HG03354 (cell line): ENCODE measurements at regions not wholly inside any gene's neighbourhood (a gene's known extent, or its start where the extent isn't known, plus 50 kb on each side); places are given as distances from the start of the nearest gene placed in this dataset.
A peak's percentile ranks its signal among the peaks of the same experiment; 100 is the strongest.

Experiments used
- ATAC-seq: cut with Tn5 transposase; IDR thresholded peaks from one replicate; pipeline ENCODE4 v1.9.1; 2021; ENCODE audit warnings: mild to moderate bottlenecking; ENCODE audit not compliant: unreplicated experiment, poor library complexity, severe bottlenecking

DNA sequence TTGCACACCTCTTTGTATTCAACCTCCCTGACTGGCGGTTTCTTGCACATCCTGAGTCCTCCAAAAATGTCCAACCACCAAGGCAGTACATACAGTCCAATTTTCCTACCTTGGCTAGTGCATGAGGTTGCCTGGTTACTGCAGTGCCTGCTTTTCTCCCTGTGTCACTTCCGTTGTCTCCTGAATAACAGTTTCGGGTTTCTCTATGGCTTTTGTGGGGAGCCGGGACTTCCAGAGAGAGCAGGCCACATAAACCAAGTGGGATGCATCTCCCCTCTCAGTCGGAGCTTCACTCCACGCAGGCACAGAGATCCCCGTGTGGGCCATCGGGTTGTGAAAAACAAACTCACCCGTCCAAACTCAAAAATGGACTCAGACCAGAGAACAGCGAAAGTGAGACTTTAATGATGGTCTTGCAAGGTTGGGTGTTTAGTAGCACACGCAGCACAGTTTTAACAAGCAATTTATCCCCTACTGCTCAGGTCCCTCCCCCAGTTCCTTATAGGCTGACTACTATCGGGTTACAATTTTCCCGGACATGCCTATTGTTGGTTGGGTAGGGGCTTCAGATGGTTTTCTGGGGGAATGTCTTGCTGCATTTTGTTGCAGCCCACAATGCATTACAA, 173.1 kb downstream of the POU4F1 start:
- no peak for ATAC-seq

DNA sequence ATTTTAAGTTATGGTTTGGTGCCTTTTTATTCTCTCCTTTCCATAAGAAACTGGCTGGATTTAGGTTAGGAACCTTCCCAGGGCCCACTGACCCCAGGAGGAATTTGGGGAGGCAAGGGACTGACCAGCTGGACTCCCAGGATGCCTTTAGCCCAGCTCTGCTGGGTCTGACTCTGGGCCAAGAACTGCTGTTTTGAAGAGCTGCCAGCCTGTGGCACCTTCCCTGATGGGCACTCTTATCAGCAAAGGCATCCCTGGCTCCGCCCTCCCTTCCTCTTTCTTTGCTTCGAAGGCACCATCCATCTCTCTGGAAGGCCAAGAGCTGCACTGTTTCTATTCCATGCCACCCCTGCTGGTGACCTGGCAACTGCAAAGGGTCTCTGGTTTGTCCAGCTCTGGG, 174.7 kb downstream of the POU4F1 start:
- no peak for ATAC-seq

DNA sequence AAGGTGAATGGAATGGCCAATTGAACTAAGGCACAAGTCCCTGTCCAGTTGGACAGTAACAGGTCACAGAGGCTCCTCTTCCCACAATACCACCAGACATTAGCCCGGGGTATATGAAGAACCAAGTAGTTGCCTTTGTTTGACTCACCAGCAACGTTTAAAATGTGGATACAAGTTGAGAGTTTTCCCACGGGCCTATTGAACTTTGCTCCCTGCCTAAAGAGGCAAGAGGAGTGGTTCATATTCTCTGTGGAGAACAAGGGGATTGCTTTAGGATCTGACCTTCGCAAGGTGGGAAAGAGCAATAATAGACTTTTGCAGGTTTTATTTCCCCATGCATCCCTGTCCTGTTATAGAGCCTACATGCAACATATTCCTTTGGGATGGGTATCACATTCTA, 177.2 kb downstream of the POU4F1 start:
- ATAC-seq: no peak

DNA sequence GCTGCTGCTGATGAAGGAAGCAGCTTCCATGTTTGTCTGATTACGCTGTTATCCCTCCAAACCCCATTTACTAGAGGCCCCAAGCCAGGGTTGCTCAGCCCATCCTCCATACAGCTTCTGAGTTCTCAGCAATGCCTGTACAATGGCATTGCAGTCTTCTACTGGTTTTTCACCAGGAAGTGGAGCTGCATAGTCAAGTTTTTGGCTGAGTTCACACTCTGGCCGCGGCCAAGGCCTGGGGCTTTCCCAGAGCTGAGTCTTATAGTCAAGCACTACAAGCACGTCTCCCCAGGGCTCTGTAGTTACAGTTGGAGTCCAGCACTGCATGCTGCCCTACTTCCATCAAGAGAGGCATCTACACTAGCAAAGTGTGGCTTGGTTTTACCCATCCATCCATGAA, 182.5 kb downstream of the POU4F1 start:
- ATAC-seq: no peak

DNA sequence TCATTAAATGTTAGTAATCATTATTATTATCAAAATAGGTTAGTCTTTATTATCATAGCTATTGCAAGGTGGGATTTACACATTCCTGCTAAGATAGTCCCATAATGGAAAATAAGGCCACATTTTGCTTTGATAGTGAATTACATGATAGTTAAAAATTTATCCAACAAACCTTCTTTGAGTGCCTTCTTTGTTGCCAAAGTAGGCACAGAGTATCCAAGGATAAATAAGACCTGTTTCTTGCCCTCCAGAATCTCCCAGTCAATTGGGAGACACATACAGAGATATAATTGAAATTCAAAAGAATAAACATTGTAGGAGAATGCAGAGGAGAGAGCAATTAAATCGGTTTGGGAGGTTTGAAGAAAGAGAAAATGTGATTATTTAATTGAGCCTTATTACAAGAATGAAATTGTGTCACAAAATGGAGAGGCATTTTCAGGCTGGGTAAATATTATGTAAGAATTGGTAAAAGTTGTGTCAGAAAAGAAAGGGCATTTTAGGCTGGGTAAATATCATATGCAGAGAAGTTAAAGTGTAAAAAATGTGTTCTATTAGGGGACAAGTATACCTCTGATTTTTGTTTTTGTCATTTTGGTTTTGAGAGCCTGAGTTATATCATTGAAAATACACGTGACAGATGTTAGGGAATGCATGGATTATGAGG, 189.3 kb downstream of the POU4F1 start:
- ATAC-seq: no peak

DNA sequence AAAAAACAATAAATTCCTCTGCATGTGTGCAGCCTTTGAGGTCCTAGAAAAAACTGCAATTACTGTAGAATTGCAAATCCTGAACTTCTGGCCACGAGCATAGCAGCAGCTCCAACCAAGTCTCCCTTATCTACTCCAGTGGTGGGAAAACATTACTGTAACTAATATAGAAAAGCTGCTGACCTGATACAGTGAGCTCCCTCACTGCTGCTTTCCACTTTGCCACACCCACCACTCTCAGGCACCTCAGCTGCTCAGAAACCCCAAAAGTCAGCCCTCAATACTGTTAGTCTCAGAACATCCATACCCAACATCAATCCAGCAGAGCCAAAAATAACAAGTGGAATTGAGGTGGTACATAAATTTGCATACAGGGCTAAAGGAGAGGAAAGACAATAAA, 192.5 kb downstream of the POU4F1 start:
- no peak for ATAC-seq

DNA sequence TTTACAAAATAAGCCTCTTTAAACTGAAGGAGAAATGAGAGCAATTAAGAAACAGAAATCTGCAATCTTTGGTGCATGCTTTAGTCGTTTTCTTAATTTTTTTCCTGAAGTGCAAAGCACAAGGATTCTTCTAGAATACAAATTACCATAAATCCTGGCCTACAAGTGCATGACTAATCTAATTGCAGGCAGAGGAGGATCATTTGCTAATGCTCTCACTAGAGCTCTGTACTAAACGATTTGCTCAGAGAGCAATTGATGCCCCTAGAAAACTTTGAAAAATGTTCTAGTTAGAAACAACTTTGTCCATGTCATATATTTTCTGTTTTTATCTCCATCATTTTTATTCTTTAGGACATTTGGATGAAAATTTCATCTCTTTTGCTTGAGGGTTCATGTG, 193.2 kb downstream of the POU4F1 start:
- no peak for ATAC-seq

DNA sequence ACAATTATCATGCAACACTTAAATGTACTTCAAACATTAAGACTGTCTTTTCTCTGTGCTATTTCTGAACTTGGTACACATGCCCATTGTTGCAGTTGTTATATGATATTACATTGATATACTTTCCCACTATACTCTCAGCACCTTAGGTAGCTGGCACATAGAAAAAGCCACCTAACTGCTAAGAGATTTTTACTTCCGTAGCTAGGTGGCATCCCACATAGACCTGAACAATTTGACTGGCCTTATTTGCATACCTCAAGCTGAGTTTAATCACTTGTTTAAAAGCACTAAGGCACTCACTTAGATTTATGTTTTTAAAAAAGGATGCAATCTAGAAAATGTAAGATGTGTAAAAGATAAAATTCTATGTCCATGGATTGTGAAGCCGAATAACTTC, 194.2 kb downstream of the POU4F1 start:
- peak; percentile 71 for ATAC-seq

DNA sequence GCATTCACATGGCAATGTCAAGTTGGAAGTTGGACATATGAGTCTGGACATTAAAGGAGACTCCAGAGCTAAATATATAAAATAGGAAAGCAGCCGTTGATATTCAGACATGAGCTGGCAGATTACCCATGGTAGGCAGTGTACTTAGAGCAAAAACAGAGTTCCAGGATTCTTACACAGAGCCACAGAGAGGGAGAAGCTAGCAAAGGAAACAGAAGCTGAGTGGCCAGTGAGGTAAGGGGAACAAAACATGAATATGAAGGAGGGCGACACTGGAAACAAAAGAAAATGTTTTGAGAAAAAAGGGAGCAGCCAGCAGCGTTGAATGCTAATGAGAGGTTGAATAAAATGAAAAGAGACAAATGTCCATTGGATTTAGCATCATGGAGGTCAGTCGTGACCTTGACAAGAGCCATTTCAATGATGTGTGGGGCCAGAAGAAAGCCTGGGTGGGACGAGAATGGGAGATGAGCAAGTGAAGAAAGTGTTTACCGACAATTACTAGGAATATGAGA, 198.4 kb downstream of the POU4F1 start:
- no peak for ATAC-seq

DNA sequence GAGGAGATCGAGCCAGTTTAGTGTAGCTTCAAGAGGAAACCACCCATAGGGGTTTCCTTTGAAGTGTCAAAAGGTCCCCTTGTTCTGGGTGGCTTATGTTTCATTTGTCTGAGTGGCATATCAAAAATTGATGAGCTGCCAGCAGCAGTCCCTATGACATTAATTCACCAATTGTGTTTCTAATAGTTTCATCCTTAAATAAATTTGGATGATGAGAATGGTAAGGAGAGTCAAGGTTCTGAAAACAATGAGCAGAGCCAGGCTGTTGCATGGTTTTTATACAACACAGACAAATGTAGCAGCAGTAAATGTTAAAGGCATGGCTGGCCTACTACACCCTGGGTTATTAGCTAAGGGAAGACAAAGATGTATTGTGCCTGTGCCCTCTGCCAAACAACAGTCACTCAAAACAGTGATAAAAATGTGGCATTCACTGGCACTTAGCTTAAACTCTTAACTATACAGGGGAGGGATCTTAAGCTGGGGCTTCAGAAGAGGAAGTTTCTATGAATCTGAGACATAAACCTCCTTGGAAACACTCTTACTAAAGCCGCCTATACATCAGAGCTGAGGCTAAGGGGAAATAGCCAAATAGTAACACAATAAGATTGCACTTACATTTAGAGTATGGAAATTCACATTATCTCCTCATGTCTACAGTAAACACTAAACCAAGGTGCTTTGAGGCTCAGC, 200.5 kb downstream of the POU4F1 start:
- ATAC-seq: no peak

DNA sequence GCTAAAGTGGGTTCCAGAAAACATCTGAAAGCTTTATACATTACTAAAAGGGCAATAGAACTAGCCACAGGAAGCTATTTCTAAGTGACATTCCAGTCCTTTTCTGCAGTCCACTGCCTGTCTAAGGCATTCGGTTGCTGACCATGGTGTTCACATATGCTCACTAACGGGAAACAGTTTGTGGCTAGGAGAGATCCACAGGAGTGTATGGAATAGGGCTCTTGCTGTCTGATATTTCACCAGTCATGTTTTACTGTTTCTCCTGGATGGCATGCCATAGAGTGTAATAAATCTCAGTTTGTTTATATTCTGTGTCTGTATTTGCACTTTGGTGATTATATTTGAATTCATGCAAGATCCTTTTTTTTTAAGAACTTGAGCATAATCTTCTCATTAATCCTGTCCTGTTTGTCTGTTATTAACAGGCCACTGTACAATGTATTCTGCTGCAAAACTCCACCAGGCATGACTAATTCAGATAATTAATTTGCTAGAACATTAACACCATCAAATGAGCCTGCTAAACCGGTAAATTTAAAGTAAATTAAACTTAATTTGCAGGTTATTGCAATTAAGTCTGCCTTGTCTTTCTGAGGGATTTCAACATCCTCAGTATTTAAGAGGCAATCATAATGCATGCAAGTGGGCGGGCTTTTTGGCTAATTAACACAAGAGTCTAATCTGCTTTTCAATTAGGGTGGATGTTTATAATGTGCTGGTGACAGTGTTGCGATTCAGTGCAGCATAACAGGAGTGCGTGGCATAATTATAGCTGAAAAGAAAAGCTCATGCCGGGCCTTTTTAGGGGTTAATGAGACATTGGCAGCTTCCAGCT, 201.3 kb downstream of the POU4F1 start:
- no peak for ATAC-seq

DNA sequence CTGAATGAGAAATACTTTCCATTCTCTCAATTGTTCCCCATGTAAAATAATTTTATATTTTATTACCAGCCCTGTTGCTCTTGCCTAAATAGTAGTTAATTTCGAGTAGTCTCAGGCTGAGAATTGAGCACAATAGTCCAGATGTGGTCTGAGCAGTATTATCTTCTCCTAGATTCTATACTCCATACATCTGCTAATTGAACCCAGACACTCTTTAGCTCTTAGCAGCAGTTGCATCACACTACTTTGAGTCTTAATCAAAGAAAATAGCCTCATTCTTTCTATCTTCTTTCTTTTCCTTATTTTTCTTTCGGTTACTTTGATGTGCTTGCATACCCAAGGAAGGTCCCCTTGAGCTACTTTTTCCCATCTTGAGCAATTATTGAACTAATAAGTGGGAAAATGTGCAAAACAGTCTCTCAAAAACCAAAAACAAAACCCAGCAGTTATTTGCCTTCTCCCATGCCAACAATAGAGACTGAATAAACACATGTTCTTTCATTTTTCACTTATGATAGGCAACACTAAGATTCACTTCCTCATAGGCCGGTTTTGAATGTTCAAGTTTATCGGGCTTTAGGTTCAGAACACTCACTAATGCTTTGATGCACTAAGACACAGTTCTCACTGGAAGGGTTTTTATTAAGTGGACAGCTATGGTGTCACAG, 204.5 kb downstream of the POU4F1 start:
- ATAC-seq: peak; percentile 93

DNA sequence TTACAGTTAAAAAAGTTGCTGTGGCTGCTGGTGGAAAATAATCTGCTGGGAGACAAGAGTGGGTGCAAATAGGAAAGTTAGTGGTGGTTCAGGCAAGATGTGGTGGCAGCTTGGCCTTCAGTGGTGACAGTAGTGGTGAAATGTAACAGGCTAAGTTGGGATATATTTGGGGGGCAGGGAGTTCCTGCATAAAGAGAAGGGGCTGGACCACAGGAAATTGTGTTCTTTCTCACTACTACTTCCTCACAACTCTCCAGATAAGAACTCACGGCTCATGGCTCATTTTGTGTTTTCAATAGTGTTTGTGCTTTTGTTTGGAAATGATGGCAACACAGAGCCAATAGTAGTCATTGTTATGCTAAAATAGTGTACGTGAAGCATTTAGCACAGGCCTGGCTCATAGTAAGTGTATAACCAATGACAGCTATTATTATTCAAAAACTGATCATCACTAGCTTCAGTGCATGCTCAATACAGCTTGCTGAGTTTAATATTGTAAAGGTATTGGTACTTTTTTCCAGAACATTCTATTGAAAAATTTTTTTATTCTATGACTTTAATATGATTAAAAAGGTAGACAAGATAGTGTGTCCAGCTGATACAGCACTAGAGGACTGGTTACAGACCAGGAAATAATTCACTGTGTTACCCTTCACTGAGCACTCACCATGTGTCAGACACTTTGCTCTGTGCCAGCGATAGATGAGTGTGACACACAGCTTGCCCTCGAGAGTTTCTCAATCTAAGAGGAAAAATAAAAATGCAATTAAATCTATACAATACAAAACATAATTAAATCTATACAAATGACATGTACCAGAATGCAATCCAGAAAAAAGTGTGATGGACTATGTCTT, 209.8 kb downstream of the POU4F1 start:
- ATAC-seq: no peak

DNA sequence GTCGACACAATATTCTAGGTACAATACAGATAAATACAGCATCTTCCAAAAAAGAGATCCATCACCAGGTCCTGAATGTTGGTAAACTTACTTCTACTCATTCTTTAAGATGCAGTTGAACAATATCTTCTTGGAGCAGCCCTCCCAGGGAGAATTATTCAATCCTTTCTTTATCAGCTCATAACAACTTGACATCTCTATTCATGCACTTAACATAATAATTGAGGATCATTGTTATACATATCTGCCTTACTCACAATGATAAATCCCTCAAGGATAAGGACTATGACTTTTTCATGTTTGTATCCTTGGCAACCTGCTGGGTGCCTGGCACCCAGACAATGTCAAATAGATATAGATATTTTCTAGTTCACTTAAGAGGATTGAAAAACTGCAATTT, 219.5 kb downstream of the POU4F1 start:
- ATAC-seq: no peak

DNA sequence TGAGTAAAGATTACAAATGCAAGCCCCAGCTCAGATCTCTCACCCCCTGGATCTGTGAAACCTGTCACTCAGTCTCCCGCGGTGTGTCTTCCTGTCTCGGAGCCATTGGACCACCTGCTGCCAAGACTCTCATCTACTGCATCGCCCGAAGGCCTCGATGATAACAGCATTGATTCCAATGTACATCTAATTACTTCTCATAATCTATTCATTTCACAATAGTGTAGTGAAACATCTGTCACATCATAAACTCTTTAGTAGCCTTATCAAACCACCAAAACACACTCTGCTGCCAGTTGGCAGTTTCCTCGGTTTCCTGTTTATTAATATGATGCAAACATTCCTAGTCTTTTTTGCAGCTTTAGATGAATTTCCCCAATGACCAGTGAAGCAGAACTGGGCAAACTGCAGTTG, 220.3 kb downstream of the POU4F1 start:
- no peak for ATAC-seq

DNA sequence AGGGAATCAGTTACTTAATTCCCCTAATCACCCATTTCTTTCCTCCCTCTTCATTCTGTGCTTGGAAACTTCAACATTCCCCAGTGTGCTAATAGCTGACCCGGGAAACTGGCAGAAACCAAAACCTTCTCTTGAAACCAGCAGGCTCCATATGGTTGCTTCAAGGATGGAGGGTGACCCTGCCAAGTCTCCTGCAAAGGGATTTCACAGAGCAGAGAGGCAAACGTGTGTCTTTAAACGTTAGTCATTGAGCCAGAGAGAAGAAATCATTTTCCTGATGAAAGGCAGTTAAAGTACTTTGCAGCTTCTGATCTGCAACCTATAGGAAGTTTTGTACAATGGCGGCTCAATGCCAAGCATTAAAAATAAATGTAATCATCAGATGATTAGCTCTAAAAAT, 220.9 kb downstream of the POU4F1 start:
- no peak for ATAC-seq

DNA sequence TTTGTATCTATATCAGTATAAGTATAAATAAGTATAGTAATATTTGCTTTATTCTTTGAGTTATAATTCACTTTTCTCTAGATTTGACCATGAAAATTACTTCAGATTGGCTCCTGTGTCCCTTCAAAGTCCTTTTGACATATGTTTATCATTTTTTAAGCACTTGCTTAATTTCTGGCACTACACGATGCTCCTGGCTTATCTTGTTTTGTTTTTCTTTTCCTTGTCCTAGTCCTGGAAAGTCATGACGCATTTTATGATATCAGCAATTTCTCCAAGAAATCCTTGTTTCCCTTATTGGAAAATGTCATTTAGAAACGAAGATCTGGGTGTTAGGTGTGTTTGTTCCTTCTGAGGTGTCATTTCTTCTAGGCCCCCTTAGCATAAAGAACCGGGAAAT, 226.5 kb downstream of the POU4F1 start:
- ATAC-seq: no peak

DNA sequence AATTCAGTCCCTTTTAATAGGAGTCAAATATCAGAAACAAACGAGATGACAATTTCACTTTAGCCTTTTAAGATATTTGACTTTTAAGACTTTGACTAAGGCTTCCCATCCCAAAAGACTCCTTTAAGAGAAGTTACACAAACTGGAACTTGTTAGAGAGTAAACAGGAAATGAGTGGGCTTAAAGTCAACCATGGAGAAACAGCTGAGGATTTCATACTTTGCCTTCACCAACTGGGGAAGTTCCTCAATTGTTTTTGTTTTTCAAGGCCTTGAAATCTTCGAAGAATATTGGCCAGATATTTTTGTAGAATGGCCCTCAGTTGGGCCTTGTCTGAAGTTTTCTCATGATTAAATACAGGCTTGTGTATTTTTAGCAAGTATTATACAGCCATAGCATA, 227.3 kb downstream of the POU4F1 start:
- ATAC-seq: no peak

DNA sequence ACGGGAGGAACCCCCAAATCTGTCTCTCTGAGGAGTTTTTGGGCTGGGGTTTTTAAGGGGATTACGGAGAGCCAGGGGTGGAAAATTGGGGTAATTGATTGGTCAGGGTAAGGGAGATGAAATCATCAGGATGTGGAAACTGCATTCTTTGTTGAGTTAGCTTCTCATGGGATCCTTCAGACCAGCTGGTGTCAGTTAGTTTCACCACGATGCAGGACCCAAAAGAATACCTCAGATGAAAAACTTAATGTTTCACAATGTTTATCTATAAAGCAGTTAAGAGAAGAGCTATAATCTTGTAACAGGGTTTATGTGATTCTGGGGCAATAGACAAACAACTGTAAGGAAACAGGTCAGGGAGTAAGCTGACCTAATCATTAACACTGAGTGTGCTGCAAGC, 230.8 kb downstream of the POU4F1 start:
- no peak for ATAC-seq
